Loucy (cell line): ENCODE measurements at regions not wholly inside any gene's neighbourhood (a gene's known extent, or its start where the extent isn't known, plus 50 kb on each side); places are given as distances from the start of the nearest gene placed in this dataset.

Source experiments
- EZH2phosphoT487 ChIP-seq: fragments of 200-600 bp; IDR thresholded peaks from 2 replicates; pipeline ENCODE4 v1.6.1; 2018; ENCODE audit warnings: antibody characterized with exemption, mild to moderate bottlenecking, moderate library complexity, borderline replicate concordance
- TF ChIP-seq, protein P1 (sequence below): fragments of 200-600 bp; sonication (generic); conservative IDR thresholded peaks from 2 replicates; pipeline ENCODE4 v1.5.1; 2014; ENCODE audit warnings: mild to moderate bottlenecking, antibody characterized with exemption, low read length

- TF ChIP-seq, protein P1, sequence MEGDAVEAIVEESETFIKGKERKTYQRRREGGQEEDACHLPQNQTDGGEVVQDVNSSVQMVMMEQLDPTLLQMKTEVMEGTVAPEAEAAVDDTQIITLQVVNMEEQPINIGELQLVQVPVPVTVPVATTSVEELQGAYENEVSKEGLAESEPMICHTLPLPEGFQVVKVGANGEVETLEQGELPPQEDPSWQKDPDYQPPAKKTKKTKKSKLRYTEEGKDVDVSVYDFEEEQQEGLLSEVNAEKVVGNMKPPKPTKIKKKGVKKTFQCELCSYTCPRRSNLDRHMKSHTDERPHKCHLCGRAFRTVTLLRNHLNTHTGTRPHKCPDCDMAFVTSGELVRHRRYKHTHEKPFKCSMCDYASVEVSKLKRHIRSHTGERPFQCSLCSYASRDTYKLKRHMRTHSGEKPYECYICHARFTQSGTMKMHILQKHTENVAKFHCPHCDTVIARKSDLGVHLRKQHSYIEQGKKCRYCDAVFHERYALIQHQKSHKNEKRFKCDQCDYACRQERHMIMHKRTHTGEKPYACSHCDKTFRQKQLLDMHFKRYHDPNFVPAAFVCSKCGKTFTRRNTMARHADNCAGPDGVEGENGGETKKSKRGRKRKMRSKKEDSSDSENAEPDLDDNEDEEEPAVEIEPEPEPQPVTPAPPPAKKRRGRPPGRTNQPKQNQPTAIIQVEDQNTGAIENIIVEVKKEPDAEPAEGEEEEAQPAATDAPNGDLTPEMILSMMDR, result no peak
- no peak for TF ChIP-seq EZH2phosphoT487
These were observed 118.2 kb upstream of the ADAMTS9 start for GRCh38 chr3:64805978-64806377.
